Astrocyte of the spinal cord (primary cell): ENCODE measurements at regions not wholly inside any gene's neighbourhood (a gene's known extent, or its start where the extent isn't known, plus 50 kb on each side); places are given as distances from the start of the nearest gene placed in this dataset.
A peak's percentile ranks its signal among the peaks of the same experiment; 100 is the strongest.

Experiments used
- DNase-seq: peaks from one replicate; pipeline ENCODE4 v3.0.0; 2011; ENCODE audit warnings: low read depth, low spot score
- H3K4me3 ChIP-seq: 2 replicates; pipeline ENCODE4 v1.5.1; 2011; ENCODE audit warnings: low read depth, mild to moderate bottlenecking, low read length, moderate library complexity
- CTCF ChIP-seq: IDR thresholded peaks from 2 replicates; pipeline ENCODE4 v1.5.1; 2012; ENCODE audit warnings: low read depth, mild to moderate bottlenecking, low read length, inconsistent platforms
- in situ Hi-C: cut with HindIII; loops from 2 replicates; pipeline ENCODE4 v1.10.0; 2017; ENCODE audit warnings: low sequenced_read_pairs

GRCh38 chr6:43956478-43956877 lies 170.8 kb downstream of the MRPL14 start:
- in situ Hi-C loops: no loop called here
- no peak overlapping the region for H3K4me3 ChIP-seq
- DNase-seq: no peak
- TF ChIP-seq CTCF: no peak

GRCh38 chr6:43954311-43955131 lies 172.7 kb downstream of the MRPL14 start:
- TF ChIP-seq CTCF: no peak
- H3K4me3 ChIP-seq: no peak overlapping the region
- in situ Hi-C loops: no loop called here
- no peak for DNase-seq

- in situ Hi-C loops: no loop called here
- peak; percentile 53 for TF ChIP-seq CTCF
- DNase-seq: no peak
- H3K4me3 ChIP-seq: no peak overlapping the region
Measured at GRCh38 chr6:43953794-43954310, 173.4 kb downstream of the MRPL14 start.

- in situ Hi-C loops: no loop called here
- no peak for DNase-seq
- no peak for TF ChIP-seq CTCF
- no peak overlapping the region for H3K4me3 ChIP-seq
Measured at GRCh38 chr6:43953256-43953655, 174.0 kb downstream of the MRPL14 start.

- TF ChIP-seq CTCF: peak; percentile 18
- H3K4me3 ChIP-seq: no peak overlapping the region
- DNase-seq: no peak
- in situ Hi-C loops: no loop called here
Measured at GRCh38 chr6:43952746-43953145, 174.5 kb downstream of the MRPL14 start.

GRCh38 chr6:43951756-43952675 lies 175.2 kb downstream of the MRPL14 start:
- DNase-seq: no peak
- H3K4me3 ChIP-seq: no peak overlapping the region
- in situ Hi-C loops: no loop called here
- no peak for TF ChIP-seq CTCF
